ENCODE measurements at regions not wholly inside any gene's neighbourhood (a gene's known extent, or its start where the extent isn't known, plus 50 kb on each side); places are given as distances from the start of the nearest gene placed in this dataset.

DNA sequence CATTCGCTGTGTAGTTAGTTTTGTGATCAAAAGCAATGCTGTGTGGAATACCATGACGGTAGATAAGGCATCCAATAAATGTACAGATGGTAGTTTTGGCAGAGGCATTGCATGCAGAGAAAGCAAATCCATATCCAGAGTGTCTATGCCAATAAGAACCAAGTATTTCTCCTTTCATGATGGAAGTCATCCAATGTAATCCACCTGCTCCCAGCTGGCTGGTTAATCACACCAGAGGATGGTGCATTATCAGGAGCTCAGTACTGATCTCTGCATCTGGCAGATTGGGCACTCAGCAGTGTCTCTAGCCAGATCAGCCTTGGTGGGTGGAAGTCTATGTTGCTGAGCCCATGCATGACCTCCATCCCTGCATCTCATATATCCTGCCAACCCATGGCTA lies 677.7 kb upstream of the NECTIN3 start:
- Mint-ChIP-seq H3K27ac (no peak overlapping the region), H3K4me3 (no peak overlapping the region), H3K9me3 (no peaks in the 10 kb centered on the region), H3K36me3 (ENCODE audit: low read depth) (no peaks in the 10 kb centered on the region), H3K27me3 (ENCODE audit: insufficient read depth) (no peaks in the 10 kb centered on the region), H3K4me1 (ENCODE audit: low read depth) (peaks cover 30% of the 10 kb centered on the region)
- TF ChIP-seq, protein P1, sequence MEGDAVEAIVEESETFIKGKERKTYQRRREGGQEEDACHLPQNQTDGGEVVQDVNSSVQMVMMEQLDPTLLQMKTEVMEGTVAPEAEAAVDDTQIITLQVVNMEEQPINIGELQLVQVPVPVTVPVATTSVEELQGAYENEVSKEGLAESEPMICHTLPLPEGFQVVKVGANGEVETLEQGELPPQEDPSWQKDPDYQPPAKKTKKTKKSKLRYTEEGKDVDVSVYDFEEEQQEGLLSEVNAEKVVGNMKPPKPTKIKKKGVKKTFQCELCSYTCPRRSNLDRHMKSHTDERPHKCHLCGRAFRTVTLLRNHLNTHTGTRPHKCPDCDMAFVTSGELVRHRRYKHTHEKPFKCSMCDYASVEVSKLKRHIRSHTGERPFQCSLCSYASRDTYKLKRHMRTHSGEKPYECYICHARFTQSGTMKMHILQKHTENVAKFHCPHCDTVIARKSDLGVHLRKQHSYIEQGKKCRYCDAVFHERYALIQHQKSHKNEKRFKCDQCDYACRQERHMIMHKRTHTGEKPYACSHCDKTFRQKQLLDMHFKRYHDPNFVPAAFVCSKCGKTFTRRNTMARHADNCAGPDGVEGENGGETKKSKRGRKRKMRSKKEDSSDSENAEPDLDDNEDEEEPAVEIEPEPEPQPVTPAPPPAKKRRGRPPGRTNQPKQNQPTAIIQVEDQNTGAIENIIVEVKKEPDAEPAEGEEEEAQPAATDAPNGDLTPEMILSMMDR (IDR thresholded peaks at IDR 0.05): no peak
- no peak for DNase-seq

DNA sequence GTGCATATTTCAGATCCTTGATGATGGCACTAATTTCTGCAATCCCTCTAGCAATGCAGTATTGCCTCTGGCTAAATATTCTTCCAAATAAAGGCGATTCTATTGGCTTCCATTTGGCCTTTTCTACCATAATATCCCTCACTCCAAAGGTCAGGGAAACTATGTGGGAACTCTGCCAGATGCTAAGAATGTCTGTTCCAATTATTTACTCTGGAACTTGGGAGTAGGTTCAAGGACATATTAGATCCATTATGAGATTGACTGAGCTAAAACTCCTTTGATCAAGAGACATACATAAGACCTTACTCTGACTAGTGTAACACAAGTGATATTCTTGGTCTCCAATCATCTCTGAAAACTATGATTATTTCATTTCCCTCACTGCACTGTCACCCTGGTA lies 674.5 kb upstream of the NECTIN3 start:
- no peaks in the 10 kb centered on the region; the same call in 1 of the 2 replicates for H3K9me3 Mint-ChIP-seq
- H3K4me3 Mint-ChIP-seq: no peak overlapping the region
- TF ChIP-seq, protein P1 (IDR thresholded peaks at IDR 0.05): no peak
- peaks cover 4% of the 10 kb centered on the region; the same call in 1 of the 2 replicates for H3K36me3 Mint-ChIP-seq (ENCODE audit: low read depth)
- no peak for DNase-seq
- H3K4me1 Mint-ChIP-seq (ENCODE audit: low read depth): peaks cover 17% of the 10 kb centered on the region
- H3K27ac Mint-ChIP-seq: no peak overlapping the region
- H3K27me3 Mint-ChIP-seq (ENCODE audit: insufficient read depth): no peaks in the 10 kb centered on the region

DNA sequence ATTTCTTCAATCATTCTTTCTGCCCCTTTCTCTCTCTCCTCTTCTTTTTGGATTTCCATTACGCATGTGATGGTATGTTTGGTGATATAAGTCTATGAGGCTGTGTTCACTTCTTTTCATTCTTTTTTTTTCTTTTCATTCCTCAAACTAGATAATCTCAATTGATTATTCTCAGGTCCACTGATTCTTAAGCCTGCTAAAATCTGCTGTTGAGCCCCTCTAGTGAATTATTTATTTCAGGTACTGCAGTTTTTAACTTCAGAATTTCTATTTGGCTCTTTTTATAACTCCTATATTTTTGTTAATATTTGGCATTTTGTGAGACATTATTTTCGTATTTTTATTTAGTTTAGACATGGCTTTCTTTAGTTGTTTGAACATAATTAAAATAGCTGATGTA lies 671.3 kb upstream of the NECTIN3 start:
- TF ChIP-seq, protein P1 (IDR thresholded peaks at IDR 0.05): no peak
- Mint-ChIP-seq H3K4me3 (no peak overlapping the region), H3K36me3 (ENCODE audit: low read depth) (peaks cover 4% of the 10 kb centered on the region; the same call in 1 of the 2 replicates), H3K27me3 (ENCODE audit: insufficient read depth) (no peaks in the 10 kb centered on the region), H3K4me1 (ENCODE audit: low read depth) (peaks cover 12% of the 10 kb centered on the region), H3K9me3 (no peaks in the 10 kb centered on the region; the same call in 1 of the 2 replicates), H3K27ac (no peak overlapping the region)
- no peak for DNase-seq

DNA sequence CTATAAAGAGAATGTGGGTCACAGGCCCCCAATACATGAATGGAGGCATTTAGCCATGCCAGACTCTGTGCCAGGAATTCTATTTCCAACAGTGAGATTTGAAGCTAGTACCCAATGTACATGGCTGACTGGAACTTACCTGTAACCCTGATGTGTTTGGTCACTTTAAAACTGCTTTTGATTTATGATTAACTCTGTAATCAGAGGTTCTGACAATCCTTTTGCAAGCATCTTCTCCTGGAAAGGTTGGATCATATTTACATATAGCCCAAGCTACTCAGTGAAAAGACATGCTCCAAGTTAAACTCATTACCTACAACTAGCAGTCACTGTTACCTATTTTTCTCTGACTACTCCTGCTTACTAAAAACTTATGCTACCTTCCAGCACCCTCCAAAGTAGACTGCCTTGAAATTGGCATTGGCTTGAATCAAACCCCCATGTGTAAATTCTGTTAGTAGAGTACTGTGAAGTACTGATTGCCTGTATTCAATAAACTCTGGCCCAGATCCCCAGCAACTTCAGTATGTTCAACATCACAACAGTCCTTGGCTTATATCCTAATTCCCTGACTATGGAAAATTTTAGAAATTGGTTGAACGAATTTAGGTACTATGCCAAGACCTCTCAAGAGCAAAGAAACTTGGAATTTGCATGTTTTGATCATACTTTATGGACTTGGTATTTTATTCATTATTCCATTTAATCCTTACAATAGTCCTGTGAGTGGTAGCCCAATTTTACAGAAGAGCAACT lies 665.6 kb upstream of the NECTIN3 start:
- no peaks in the 10 kb centered on the region for H3K27me3 Mint-ChIP-seq (ENCODE audit: insufficient read depth)
- no peak overlapping the region for H3K4me3 Mint-ChIP-seq
- H3K36me3 Mint-ChIP-seq (ENCODE audit: low read depth): no peaks in the 10 kb centered on the region; the same call in 1 of the 2 replicates
- H3K27ac Mint-ChIP-seq: no peak overlapping the region
- H3K9me3 Mint-ChIP-seq: no peaks in the 10 kb centered on the region; the same call in 1 of the 2 replicates
- TF ChIP-seq, protein P1 (IDR thresholded peaks at IDR 0.05): no peak
- H3K4me1 Mint-ChIP-seq (ENCODE audit: low read depth): no peaks in the 10 kb centered on the region; the same call in 1 of the 2 replicates
- DNase-seq: no peak

DNA sequence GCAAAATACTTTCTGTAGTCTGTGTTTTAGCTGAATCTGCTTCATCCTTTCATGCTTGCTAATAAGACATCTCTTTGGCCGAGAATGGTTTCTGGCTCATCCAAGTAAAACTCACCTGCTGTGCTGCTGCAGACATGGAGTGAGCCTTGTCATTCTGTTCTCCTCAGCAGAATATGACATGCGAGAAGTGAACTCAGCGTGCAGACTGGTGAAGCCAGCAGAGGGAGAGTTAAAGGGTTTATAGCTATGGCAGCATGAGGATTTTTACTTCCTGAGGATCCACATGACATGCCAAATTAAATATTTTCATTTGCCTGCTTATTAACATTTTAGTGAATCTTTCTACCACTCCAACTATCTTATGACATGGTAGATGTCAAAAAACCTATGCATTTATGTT lies 658.4 kb upstream of the NECTIN3 start:
- Mint-ChIP-seq H3K4me1 (ENCODE audit: low read depth) (peaks cover 53% of the 10 kb centered on the region), H3K9me3 (no peaks in the 10 kb centered on the region), H3K4me3 (no peak overlapping the region; the same call in 1 of the 2 replicates), H3K36me3 (ENCODE audit: low read depth) (peaks cover 16% of the 10 kb centered on the region), H3K27me3 (ENCODE audit: insufficient read depth) (no peaks in the 10 kb centered on the region), H3K27ac (peak overlapping the region; percentile 92)
- no peak for DNase-seq
- TF ChIP-seq, protein P1 (IDR thresholded peaks at IDR 0.05): no peak

All from HFFc6 (cell line).